Neutrophil (primary cell): ENCODE measurements at regions not wholly inside any gene's neighbourhood (a gene's known extent, or its start where the extent isn't known, plus 50 kb on each side); places are given as distances from the start of the nearest gene placed in this dataset.

Experiments
- H3K27ac ChIP-seq: fragments of 200-600 bp; sonication (generic); 2 replicates; pipeline ENCODE4 v1.5.1; 2016; ENCODE audit warnings: mild to moderate bottlenecking, moderate library complexity
- H3K27me3 ChIP-seq: fragments of 200-600 bp; sonication (generic); 2 replicates; pipeline ENCODE4 v1.6.0; 2016; ENCODE audit warnings: mild to moderate bottlenecking
- H3K36me3 ChIP-seq: fragments of 200-600 bp; sonication (generic); 2 replicates; pipeline ENCODE4 v1.5.1; 2017
- H3K4me1 ChIP-seq, 2 experiments: fragments of 200-600 bp in 1 of 2; sonication (generic) in 1 of 2; 1 replicate in 1 of 2; 2 replicates in 1 of 2; pipeline versions ENCODE4 v1.5.1 to v1.6.1; 2013 to 2016; ENCODE audit warnings: low read depth in 1 of 2, low read length in 1 of 2, mild to moderate bottlenecking in 1 of 2, moderate library complexity in 1 of 2; ENCODE audit not compliant: control insufficient read depth in 1 of 2, insufficient read depth in 1 of 2
- H3K4me3 ChIP-seq, 2 experiments: fragments of 200-600 bp in 1 of 2; sonication (generic) in 1 of 2; 1 replicate in 1 of 2; 2 replicates in 1 of 2; pipeline ENCODE4 v1.5.1; 2013 to 2016; ENCODE audit warnings: low read depth in 1 of 2, low read length in 1 of 2, mild to moderate bottlenecking in 1 of 2, moderate library complexity in 1 of 2
- H3K9me3 ChIP-seq: fragments of 200-600 bp; sonication (generic); 2 replicates; pipeline ENCODE4 v1.5.1; 2016
- CTCF ChIP-seq: fragments of 200-600 bp; sonication (generic); IDR thresholded peaks from 2 replicates; pipeline ENCODE4 v1.5.1; 2016; ENCODE audit warnings: antibody characterized with exemption

GRCh38 chr5:174590820-174591219, 133.6 kb upstream of the MSX2 start:
- Histone ChIP-seq H3K27me3 (peaks cover 14% of the 10 kb centered on the region), H3K4me3 (no peak overlapping the region), H3K4me1 (no peaks in the 10 kb centered on the region), H3K27ac (no peak overlapping the region), H3K36me3 (no peaks in the 10 kb centered on the region), H3K9me3 (no peaks in the 10 kb centered on the region)
- no peak for TF ChIP-seq CTCF

- Histone ChIP-seq H3K4me1 (no peaks in the 10 kb centered on the region), H3K27me3 (peaks cover 33% of the 10 kb centered on the region), H3K4me3 (no peak overlapping the region), H3K9me3 (no peaks in the 10 kb centered on the region), H3K36me3 (no peaks in the 10 kb centered on the region), H3K27ac (no peak overlapping the region)
- no peak for TF ChIP-seq CTCF
Measured at GRCh38 chr5:174596429-174596828, 128.0 kb upstream of the MSX2 start.

GRCh38 chr5:174599992-174600391, 124.4 kb upstream of the MSX2 start:
- no peak overlapping the region for H3K27ac ChIP-seq
- peaks cover 33% of the 10 kb centered on the region for H3K27me3 ChIP-seq
- H3K4me1 ChIP-seq: no peaks in the 10 kb centered on the region
- H3K36me3 ChIP-seq: no peaks in the 10 kb centered on the region
- no peak overlapping the region for H3K4me3 ChIP-seq
- TF ChIP-seq CTCF: no peak
- H3K9me3 ChIP-seq: no peaks in the 10 kb centered on the region

- no peak overlapping the region for H3K27ac ChIP-seq
- TF ChIP-seq CTCF: no peak
Measured at GRCh38 chr5:174601946-174602345, 122.4 kb upstream of the MSX2 start.

GRCh38 chr5:174606153-174606552, 118.2 kb upstream of the MSX2 start:
- H3K9me3 ChIP-seq: no peaks in the 10 kb centered on the region
- no peaks in the 10 kb centered on the region for H3K4me1 ChIP-seq
- H3K36me3 ChIP-seq: no peaks in the 10 kb centered on the region
- H3K27ac ChIP-seq: no peak overlapping the region
- peaks cover 41% of the 10 kb centered on the region for H3K27me3 ChIP-seq
- H3K4me3 ChIP-seq: no peak overlapping the region
- no peak for TF ChIP-seq CTCF

More at GRCh38 chr5:174601946-174602345, 122.4 kb upstream of the MSX2 start:
- Histone ChIP-seq H3K9me3 (no peaks in the 10 kb centered on the region), H3K36me3 (no peaks in the 10 kb centered on the region), H3K4me3 (no peak overlapping the region), H3K4me1 (no peaks in the 10 kb centered on the region), H3K27me3 (peaks cover 41% of the 10 kb centered on the region)

- Histone ChIP-seq H3K4me3 (no peak overlapping the region), H3K27ac (no peak overlapping the region), H3K9me3 (no peaks in the 10 kb centered on the region), H3K4me1 (no peaks in the 10 kb centered on the region), H3K36me3 (no peaks in the 10 kb centered on the region), H3K27me3 (peaks cover 38% of the 10 kb centered on the region)
- no peak for TF ChIP-seq CTCF
Measured at GRCh38 chr5:174606646-174607045, 117.7 kb upstream of the MSX2 start.
